IPS-18a (cell line): ENCODE measurements at regions not wholly inside any gene's neighbourhood (a gene's known extent, or its start where the extent isn't known, plus 50 kb on each side); places are given as distances from the start of the nearest gene placed in this dataset.

Source experiments
- H3K27ac ChIP-seq: one replicate; pipeline ENCODE4 v1.5.1; 2013; ENCODE audit warnings: low read length
- H3K27me3 ChIP-seq: one replicate; pipeline ENCODE4 v1.6.1; 2013; ENCODE audit warnings: mild to moderate bottlenecking, low read length; ENCODE audit not compliant: control insufficient read depth, insufficient read depth
- H3K36me3 ChIP-seq: one replicate; pipeline ENCODE4 v1.6.1; 2013; ENCODE audit warnings: low read depth, low read length; ENCODE audit not compliant: control insufficient read depth
- H3K4me1 ChIP-seq: one replicate; pipeline ENCODE4 v1.6.1; 2013; ENCODE audit warnings: low read depth, low read length; ENCODE audit not compliant: control insufficient read depth
- H3K4me3 ChIP-seq: one replicate; pipeline ENCODE4 v1.5.1; 2013; ENCODE audit warnings: low read length
- H3K9ac ChIP-seq: one replicate; pipeline ENCODE4 v1.6.1; 2013; ENCODE audit warnings: mild to moderate bottlenecking, low read length, moderate library complexity
- H3K9me3 ChIP-seq: one replicate; pipeline ENCODE4 v1.6.1; 2013; ENCODE audit warnings: low read depth, low read length; ENCODE audit not compliant: control insufficient read depth

- Histone ChIP-seq H3K36me3 (no peaks in the 10 kb centered on the region), H3K27ac (no peak overlapping the region), H3K4me3 (no peak overlapping the region), H3K27me3 (no peaks in the 10 kb centered on the region), H3K4me1 (peaks cover 12% of the 10 kb centered on the region), H3K9ac (no peak overlapping the region), H3K9me3 (no peaks in the 10 kb centered on the region)
Measured at GRCh38 chr9:129281506-129282145, 103.6 kb upstream of the IER5L start.

GRCh38 chr9:129280623-129281271 lies 102.7 kb upstream of the IER5L start:
- Histone ChIP-seq H3K27me3 (no peaks in the 10 kb centered on the region), H3K4me3 (no peak overlapping the region), H3K9ac (no peak overlapping the region), H3K27ac (no peak overlapping the region), H3K36me3 (no peaks in the 10 kb centered on the region), H3K9me3 (no peaks in the 10 kb centered on the region), H3K4me1 (peaks cover 13% of the 10 kb centered on the region)

- no peaks in the 10 kb centered on the region for H3K36me3 ChIP-seq
- H3K9ac ChIP-seq, result no peak overlapping the region
- no peak overlapping the region for H3K4me3 ChIP-seq
- H3K27ac ChIP-seq, result no peak overlapping the region
- no peaks in the 10 kb centered on the region for H3K9me3 ChIP-seq
- H3K27me3 ChIP-seq, result no peaks in the 10 kb centered on the region
- peaks cover 13% of the 10 kb centered on the region for H3K4me1 ChIP-seq
Measured at GRCh38 chr9:129280236-129280622, 102.2 kb upstream of the IER5L start.

GRCh38 chr9:129278391-129279237 lies 100.6 kb upstream of the IER5L start:
- Histone ChIP-seq H3K27me3 (no peaks in the 10 kb centered on the region), H3K4me3 (no peak overlapping the region), H3K27ac (no peak overlapping the region)

GRCh38 chr9:129276486-129277230 lies 98.6 kb upstream of the IER5L start:
- Histone ChIP-seq H3K27me3 (no peaks in the 10 kb centered on the region), H3K4me1 (peaks cover 5% of the 10 kb centered on the region), H3K36me3 (no peaks in the 10 kb centered on the region), H3K9me3 (no peaks in the 10 kb centered on the region), H3K9ac (no peak overlapping the region), H3K27ac (no peak overlapping the region), H3K4me3 (no peak overlapping the region)

More at GRCh38 chr9:129278391-129279237, 100.6 kb upstream of the IER5L start:
- Histone ChIP-seq H3K36me3 (no peaks in the 10 kb centered on the region), H3K9me3 (no peaks in the 10 kb centered on the region), H3K4me1 (peaks cover 13% of the 10 kb centered on the region), H3K9ac (no peak overlapping the region)

GRCh38 chr9:129275626-129276247 lies 97.7 kb upstream of the IER5L start:
- no peak overlapping the region for H3K9ac ChIP-seq
- H3K4me3 ChIP-seq, result no peak overlapping the region
- H3K9me3 ChIP-seq, result no peaks in the 10 kb centered on the region
- H3K36me3 ChIP-seq, result no peaks in the 10 kb centered on the region
- H3K4me1 ChIP-seq, result peaks cover 5% of the 10 kb centered on the region
- no peak overlapping the region for H3K27ac ChIP-seq
- no peaks in the 10 kb centered on the region for H3K27me3 ChIP-seq

- Histone ChIP-seq H3K9ac (no peak overlapping the region), H3K9me3 (no peaks in the 10 kb centered on the region), H3K27me3 (no peaks in the 10 kb centered on the region), H3K4me3 (no peak overlapping the region), H3K36me3 (no peaks in the 10 kb centered on the region), H3K4me1 (peaks cover 5% of the 10 kb centered on the region), H3K27ac (no peak overlapping the region)
Measured at GRCh38 chr9:129273941-129274684, 96.1 kb upstream of the IER5L start.

GRCh38 chr9:129273136-129273895 lies 95.3 kb upstream of the IER5L start:
- H3K9ac ChIP-seq, result no peak overlapping the region
- H3K4me3 ChIP-seq, result no peak overlapping the region
- no peaks in the 10 kb centered on the region for H3K27me3 ChIP-seq
- no peak overlapping the region for H3K27ac ChIP-seq
- H3K4me1 ChIP-seq, result peaks cover 8% of the 10 kb centered on the region
- no peaks in the 10 kb centered on the region for H3K9me3 ChIP-seq
- no peaks in the 10 kb centered on the region for H3K36me3 ChIP-seq

GRCh38 chr9:129272348-129273025 lies 94.4 kb upstream of the IER5L start:
- H3K4me3 ChIP-seq, result no peak overlapping the region
- no peaks in the 10 kb centered on the region for H3K9me3 ChIP-seq
- H3K4me1 ChIP-seq, result peaks cover 8% of the 10 kb centered on the region
- H3K9ac ChIP-seq, result no peak overlapping the region
- no peak overlapping the region for H3K27ac ChIP-seq
- H3K27me3 ChIP-seq, result no peaks in the 10 kb centered on the region
- no peaks in the 10 kb centered on the region for H3K36me3 ChIP-seq
